GM23338 (cell line): ENCODE measurements at regions not wholly inside any gene's neighbourhood (a gene's known extent, or its start where the extent isn't known, plus 50 kb on each side); places are given as distances from the start of the nearest gene placed in this dataset.

ENCODE experiments used
- CREB1 ChIP-seq: fragments of 250-450 bp; sonication (Bioruptor Pico); IDR thresholded peaks from 2 replicates; pipeline ENCODE4 v1.5.0; 2020; ENCODE audit warnings: low read depth, mild to moderate bottlenecking, moderate library complexity
- EZH2 ChIP-seq: fragments of 200-600 bp; sonication (generic); IDR thresholded peaks from one replicate; pipeline ENCODE4 v1.8.0; 2017; ENCODE audit warnings: antibody characterized with exemption, mild to moderate bottlenecking, low read depth; ENCODE audit not compliant: unreplicated experiment
- EZH2phosphoT487 ChIP-seq: fragments of 200-600 bp; sonication (generic); IDR thresholded peaks from one replicate; pipeline ENCODE4 v1.8.1; 2018; ENCODE audit warnings: antibody characterized with exemption; ENCODE audit not compliant: unreplicated experiment
- POLR2AphosphoS5 ChIP-seq: IDR thresholded peaks from 2 replicates; pipeline ENCODE4 v1.6.1; 2016; ENCODE audit warnings: antibody characterized with exemption, low read depth
- REST ChIP-seq: IDR thresholded peaks from one replicate; pipeline ENCODE4 v1.6.1; 2018; ENCODE audit warnings: antibody characterized with exemption; ENCODE audit not compliant: unreplicated experiment
- STAT1 ChIP-seq: IDR thresholded peaks from one replicate; pipeline ENCODE4 v1.6.1; 2016; ENCODE audit warnings: antibody characterized with exemption; ENCODE audit not compliant: unreplicated experiment
- ZNF114 ChIP-seq: fragments of 250-450 bp; sonication (Bioruptor Pico); IDR thresholded peaks from 2 replicates; pipeline ENCODE4 v1.5.0; 2020; ENCODE audit warnings: mild to moderate bottlenecking, moderate library complexity
- TF ChIP-seq, protein P1 (sequence below), 2 experiments: fragments of 200-600 bp in 1 of 2; sonication (generic) in 1 of 2; conservative IDR thresholded peaks; 2 replicates each; pipeline versions ENCODE4 v1.5.1 to v1.6.1; 2016 to 2017; ENCODE audit warnings: antibody characterized with exemption in 2 of 2, low read depth in 2 of 2, mild to moderate bottlenecking in 2 of 2, moderate library complexity in 1 of 2

DNA sequence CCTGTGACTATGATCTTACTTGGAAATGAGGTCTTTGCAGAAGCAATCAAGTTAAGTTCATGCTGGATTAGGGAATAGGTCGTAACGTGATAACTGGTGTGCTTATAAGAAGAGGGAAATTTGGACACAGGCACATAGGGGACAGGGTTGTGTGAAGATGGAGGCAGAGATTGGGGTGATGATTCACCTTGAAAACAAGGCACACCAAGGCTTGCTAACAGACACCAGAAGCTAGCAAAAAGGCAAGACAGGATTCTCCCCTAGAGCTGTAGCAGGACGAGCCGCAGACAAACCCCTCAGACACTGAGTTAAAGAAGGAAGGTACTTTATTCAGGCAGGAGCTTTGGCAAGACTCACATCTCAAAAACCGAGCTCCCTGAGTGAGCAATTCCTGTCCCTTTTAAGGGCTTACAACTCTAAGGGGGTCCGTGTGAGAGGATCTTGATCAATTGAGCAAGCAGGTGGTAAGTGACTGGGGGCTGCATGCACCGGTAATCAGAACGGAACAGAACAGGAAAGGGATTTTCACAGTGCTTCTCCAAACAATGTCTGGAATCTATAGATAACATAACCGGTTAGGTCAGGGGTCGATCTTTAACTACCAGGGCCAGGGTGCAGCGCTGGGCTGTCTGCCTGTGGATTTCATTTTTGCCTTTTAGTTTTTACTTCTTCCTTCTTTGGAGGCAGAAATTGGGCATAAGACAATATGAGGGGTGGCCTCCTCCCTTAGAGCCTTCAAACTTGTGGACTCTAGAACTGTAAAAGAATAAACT lies 57.5 kb upstream of the S1PR3 start:
- TF ChIP-seq, protein P1, sequence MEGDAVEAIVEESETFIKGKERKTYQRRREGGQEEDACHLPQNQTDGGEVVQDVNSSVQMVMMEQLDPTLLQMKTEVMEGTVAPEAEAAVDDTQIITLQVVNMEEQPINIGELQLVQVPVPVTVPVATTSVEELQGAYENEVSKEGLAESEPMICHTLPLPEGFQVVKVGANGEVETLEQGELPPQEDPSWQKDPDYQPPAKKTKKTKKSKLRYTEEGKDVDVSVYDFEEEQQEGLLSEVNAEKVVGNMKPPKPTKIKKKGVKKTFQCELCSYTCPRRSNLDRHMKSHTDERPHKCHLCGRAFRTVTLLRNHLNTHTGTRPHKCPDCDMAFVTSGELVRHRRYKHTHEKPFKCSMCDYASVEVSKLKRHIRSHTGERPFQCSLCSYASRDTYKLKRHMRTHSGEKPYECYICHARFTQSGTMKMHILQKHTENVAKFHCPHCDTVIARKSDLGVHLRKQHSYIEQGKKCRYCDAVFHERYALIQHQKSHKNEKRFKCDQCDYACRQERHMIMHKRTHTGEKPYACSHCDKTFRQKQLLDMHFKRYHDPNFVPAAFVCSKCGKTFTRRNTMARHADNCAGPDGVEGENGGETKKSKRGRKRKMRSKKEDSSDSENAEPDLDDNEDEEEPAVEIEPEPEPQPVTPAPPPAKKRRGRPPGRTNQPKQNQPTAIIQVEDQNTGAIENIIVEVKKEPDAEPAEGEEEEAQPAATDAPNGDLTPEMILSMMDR (conservative IDR thresholded peaks at IDR 0.05; ENCODE audit: low read depth in 2 of 2), result no peak
- TF ChIP-seq REST (no peak), POLR2AphosphoS5 (no peak), CREB1 (no peak), ZNF114 (CRISPR knock-in tag) (no peak), EZH2phosphoT487 (no peak), EZH2 (no peak), STAT1 (no peak)
